Nucleus accumbens (tissue), 56 donors: ENCODE measurements at regions not wholly inside any gene's neighbourhood (a gene's known extent, or its start where the extent isn't known, plus 50 kb on each side); places are given as distances from the start of the nearest gene placed in this dataset.

ENCODE experiments used
- DNase-seq, 56 donors: peaks; one replicate each; lab custom pipeline; 2025; lab: John Stamatoyannopoulos, UW

GRCh38 chr5:74209571-74209970 lies 431.0 kb downstream of the ENC1 start:
- DNase-seq, result no peak

- DNase-seq, result peak in 45 of 56 donors; percentile 4 to 84 (median 25)
These were observed 433.7 kb downstream of the ENC1 start for GRCh38 chr5:74206579-74207550.

- no peak for DNase-seq
These were observed 434.6 kb downstream of the ENC1 start for GRCh38 chr5:74205767-74206578.

GRCh38 chr5:74201334-74202081 lies 439.0 kb downstream of the ENC1 start:
- peak in 1 of 56 donors; percentile 9 for DNase-seq

- no peak for DNase-seq
These were observed 440.0 kb downstream of the ENC1 start for GRCh38 chr5:74200560-74200959.

- DNase-seq, result no peak
These were observed 440.9 kb downstream of the ENC1 start for GRCh38 chr5:74199436-74200210.

GRCh38 chr5:74199005-74199404 lies 441.5 kb downstream of the ENC1 start:
- no peak for DNase-seq

- DNase-seq, result no peak
These were observed 442.4 kb downstream of the ENC1 start for GRCh38 chr5:74198156-74198555.

GRCh38 chr5:74196233-74196632 lies 444.3 kb downstream of the ENC1 start:
- DNase-seq, result no peak

GRCh38 chr5:74194196-74194595 lies 446.3 kb downstream of the ENC1 start:
- no peak for DNase-seq

GRCh38 chr5:74192606-74193299 lies 447.8 kb downstream of the ENC1 start:
- no peak for DNase-seq

- no peak for DNase-seq
These were observed 452.0 kb downstream of the ENC1 start for GRCh38 chr5:74188351-74189105.

- no peak for DNase-seq
These were observed 452.8 kb downstream of the ENC1 start for GRCh38 chr5:74187757-74188156.

- DNase-seq, result no peak
These were observed 453.9 kb downstream of the ENC1 start for GRCh38 chr5:74186356-74187315.

- DNase-seq, result no peak
These were observed 454.9 kb downstream of the ENC1 start for GRCh38 chr5:74185599-74185998.

GRCh38 chr5:74184649-74185048 lies 455.9 kb downstream of the ENC1 start:
- no peak for DNase-seq

- DNase-seq, result peak in 1 of 56 donors; percentile 26
These were observed 457.5 kb downstream of the ENC1 start for GRCh38 chr5:74183041-74183440.
